ENCODE measurements at regions not wholly inside any gene's neighbourhood (a gene's known extent, or its start where the extent isn't known, plus 50 kb on each side); places are given as distances from the start of the nearest gene placed in this dataset.

DNA sequence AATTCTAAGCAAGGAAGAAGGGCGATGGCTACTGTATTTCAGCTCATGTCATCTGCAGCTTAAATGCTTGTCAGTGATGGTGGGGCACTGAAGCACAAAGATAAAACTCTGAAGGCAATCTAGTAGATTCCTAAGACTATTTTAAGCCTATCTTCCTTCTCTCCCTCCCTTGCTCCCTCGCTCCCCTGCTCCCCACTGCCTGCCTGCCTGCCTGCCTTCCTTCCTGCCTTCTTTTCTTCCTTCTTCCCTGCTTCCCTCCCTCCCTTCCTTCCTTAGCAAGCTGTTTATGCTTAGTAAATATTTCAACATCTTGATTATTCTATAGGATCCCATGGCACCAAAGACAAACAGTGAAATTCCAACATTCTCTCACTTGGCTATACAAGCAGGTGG is 99.6 kb downstream of the OXSM start (continued):
- TF ChIP-seq, protein P1, sequence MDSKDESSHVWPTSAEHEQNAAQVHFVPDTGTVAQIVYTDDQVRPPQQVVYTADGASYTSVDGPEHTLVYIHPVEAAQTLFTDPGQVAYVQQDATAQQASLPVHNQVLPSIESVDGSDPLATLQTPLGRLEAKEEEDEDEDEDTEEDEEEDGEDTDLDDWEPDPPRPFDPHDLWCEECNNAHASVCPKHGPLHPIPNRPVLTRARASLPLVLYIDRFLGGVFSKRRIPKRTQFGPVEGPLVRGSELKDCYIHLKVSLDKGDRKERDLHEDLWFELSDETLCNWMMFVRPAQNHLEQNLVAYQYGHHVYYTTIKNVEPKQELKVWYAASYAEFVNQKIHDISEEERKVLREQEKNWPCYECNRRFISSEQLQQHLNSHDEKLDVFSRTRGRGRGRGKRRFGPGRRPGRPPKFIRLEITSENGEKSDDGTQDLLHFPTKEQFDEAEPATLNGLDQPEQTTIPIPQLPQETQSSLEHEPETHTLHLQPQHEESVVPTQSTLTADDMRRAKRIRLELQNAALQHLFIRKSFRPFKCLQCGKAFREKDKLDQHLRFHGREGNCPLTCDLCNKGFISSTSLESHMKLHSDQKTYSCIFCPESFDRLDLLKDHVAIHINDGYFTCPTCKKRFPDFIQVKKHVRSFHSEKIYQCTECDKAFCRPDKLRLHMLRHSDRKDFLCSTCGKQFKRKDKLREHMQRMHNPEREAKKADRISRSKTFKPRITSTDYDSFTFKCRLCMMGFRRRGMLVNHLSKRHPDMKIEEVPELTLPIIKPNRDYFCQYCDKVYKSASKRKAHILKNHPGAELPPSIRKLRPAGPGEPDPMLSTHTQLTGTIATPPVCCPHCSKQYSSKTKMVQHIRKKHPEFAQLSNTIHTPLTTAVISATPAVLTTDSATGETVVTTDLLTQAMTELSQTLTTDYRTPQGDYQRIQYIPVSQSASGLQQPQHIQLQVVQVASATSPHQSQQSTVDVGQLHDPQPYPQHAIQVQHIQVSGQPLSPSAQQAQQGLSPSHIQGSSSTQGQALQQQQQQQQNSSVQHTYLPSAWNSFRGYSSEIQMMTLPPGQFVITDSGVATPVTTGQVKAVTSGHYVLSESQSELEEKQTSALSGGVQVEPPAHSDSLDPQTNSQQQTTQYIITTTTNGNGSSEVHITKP (CRISPR knock-in tag; IDR thresholded peaks at IDR 0.05; ENCODE audit: low read depth): no peak
- TF ChIP-seq RAD51 (IDR thresholded peaks at IDR 0.05; ENCODE audit: borderline replicate concordance) (no peak), TBL1XR1 (IDR thresholded peaks at IDR 0.05; ENCODE audit: borderline replicate concordance, low read length, partially characterized antibody) (no peak), SAP130 (CRISPR knock-in tag; IDR thresholded peaks at IDR 0.05; ENCODE audit: low read depth) (no peak)
- TF ChIP-seq, protein P2, sequence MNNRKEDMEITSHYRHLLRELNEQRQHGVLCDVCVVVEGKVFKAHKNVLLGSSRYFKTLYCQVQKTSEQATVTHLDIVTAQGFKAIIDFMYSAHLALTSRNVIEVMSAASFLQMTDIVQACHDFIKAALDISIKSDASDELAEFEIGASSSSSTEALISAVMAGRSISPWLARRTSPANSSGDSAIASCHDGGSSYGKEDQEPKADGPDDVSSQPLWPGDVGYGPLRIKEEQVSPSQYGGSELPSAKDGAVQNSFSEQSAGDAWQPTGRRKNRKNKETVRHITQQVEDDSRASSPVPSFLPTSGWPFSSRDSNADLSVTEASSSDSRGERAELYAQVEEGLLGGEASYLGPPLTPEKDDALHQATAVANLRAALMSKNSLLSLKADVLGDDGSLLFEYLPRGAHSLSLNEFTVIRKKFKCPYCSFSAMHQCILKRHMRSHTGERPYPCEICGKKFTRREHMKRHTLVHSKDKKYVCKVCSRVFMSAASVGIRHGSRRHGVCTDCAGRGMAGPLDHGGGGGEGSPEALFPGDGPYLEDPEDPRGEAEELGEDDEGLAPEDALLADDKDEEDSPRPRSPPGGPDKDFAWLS (CRISPR knock-in tag; IDR thresholded peaks at IDR 0.05; ENCODE audit: borderline replicate concordance): no peak

DNA sequence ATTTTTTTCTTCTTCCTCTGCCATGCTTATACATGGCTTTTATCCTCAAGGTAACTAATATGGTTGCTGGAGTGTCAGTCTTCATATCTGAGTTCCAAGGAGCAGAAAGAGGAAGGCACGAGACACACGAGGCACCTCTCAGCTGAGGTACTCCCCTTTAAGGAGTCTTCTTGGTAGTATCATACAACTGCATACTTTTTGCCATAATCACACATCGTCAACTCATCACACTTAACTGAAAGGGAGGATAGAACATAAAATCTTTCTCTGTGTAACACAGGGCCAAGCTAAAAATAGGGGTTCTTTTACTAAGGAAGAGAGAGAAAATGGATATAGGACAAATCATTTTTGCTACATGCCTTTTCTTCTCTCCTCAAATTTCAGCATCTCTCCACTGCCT is 104.2 kb downstream of the OXSM start:
- Histone ChIP-seq H3K4me3 (replicated peaks in 1 of 3; ENCODE audit: insufficient read depth in 1 of 3, low read depth in 2 of 3, low read length in 3 of 3) (no peak overlapping the region), H3K4me2 (ENCODE audit: low read depth, low read length) (no peak overlapping the region), H4K20me1 (ENCODE audit: insufficient read depth, low read length) (no peaks in the 10 kb centered on the region), H3K4me1 (ENCODE audit: insufficient read depth, low read length) (no peaks in the 10 kb centered on the region), H3K9me3 (ENCODE audit: low read length) (no peaks in the 10 kb centered on the region), H3K79me2 (ENCODE audit: insufficient read depth, low read length) (no peaks in the 10 kb centered on the region), H3K36me3 (replicated peaks in 1 of 2; ENCODE audit: control insufficient read depth in 1 of 2, insufficient read depth in 2 of 2, low read length in 2 of 2) (no peaks in the 10 kb centered on the region), H3K27ac (ENCODE audit: extremely low read length, insufficient read depth, low read length) (no peak overlapping the region), H3K27me3 (ENCODE audit: control insufficient read depth in 1 of 2, insufficient read depth in 2 of 2, low read length in 2 of 2) (no peaks in the 10 kb centered on the region), H2AFZ (ENCODE audit: low read length) (no peak overlapping the region), H3K9ac (ENCODE audit: insufficient read depth, low read depth, low read length) (no peak overlapping the region)
- ATAC-seq (no peak), FAIRE-seq (no peak), DNase-seq (ENCODE audit: low spot score) (no peak)
- ChIA-PET POLR2A (no interaction called here), CTCF (ENCODE audit: low intra/inter-chr PET ratio, low total read pairs) (no interaction called here)
- TF ChIP-seq FOXA1 (IDR thresholded peaks at IDR 0.05): no peak
- TF ChIP-seq FOXA1 (CRISPR knock-in tag; IDR thresholded peaks at IDR 0.05): no peak
- no peak for TF ChIP-seq YEATS2 (CRISPR knock-in tag; IDR thresholded peaks at IDR 0.05; ENCODE audit: borderline replicate concordance)
- no peak for TF ChIP-seq BCL3 (CRISPR knock-in tag; IDR thresholded peaks at IDR 0.05)
- TF ChIP-seq ZNF251 (CRISPR knock-in tag; IDR thresholded peaks at IDR 0.05): no peak
- in situ Hi-C loops (cut with HindIII; ENCODE audit: extremely low pct_ligation_motif_present, low pct_unique_long_range_greater_than_20kb): no loop called here
- intact Hi-C loops (cut with micrococcal nuclease; ENCODE audit: unreplicated experiment): no loop called here
- BruUV-seq (replicated peaks): no TSS peak
- WGBS (ENCODE audit: low lambda C conversion rate): 0% methylated on average over 3 of the region's 3 CpGs

Measured in HepG2 (cell line).